Keratinocyte (primary cell): ENCODE measurements at regions not wholly inside any gene's neighbourhood (a gene's known extent, or its start where the extent isn't known, plus 50 kb on each side); places are given as distances from the start of the nearest gene placed in this dataset.

Experiments used
- DNase-seq: peaks from one replicate; pipeline ENCODE4 v3.0.0-alpha.2; 2011; ENCODE audit warnings: low read depth, missing footprints, low spot score
- FAIRE-seq: peaks from 2 replicates; lab custom pipeline; 2011; peaks lifted over from hg19 to GRCh38; lab: Jason Lieb, UNC
- H2AFZ ChIP-seq: 2 replicates; pipeline ENCODE4 v1.6.0; 2012; ENCODE audit warnings: low read length, control low read depth, inconsistent platforms; ENCODE audit not compliant: control insufficient read depth
- H3K27ac ChIP-seq: 2 replicates; pipeline ENCODE4 v1.5.1; 2011; ENCODE audit warnings: low read length; ENCODE audit not compliant: control insufficient read depth, insufficient read depth
- H3K27me3 ChIP-seq: 3 replicates; pipeline ENCODE4 v1.6.0; 2011; ENCODE audit warnings: low read length; ENCODE audit not compliant: control insufficient read depth, insufficient read depth; ENCODE audit errors: extremely low read depth
- H3K36me3 ChIP-seq, 2 experiments: 2 replicates in 1 of 2; 3 replicates in 1 of 2; pipeline ENCODE4 v1.5.1; 2011; ENCODE audit warnings: low read length in 2 of 2, mild to moderate bottlenecking in 1 of 2; ENCODE audit not compliant: control insufficient read depth in 2 of 2, insufficient read depth in 2 of 2; ENCODE audit errors: extremely low read depth in 1 of 2
- H3K4me1 ChIP-seq: 3 replicates; pipeline ENCODE4 v1.5.1; 2011; ENCODE audit warnings: low read length; ENCODE audit not compliant: control insufficient read depth, insufficient read depth; ENCODE audit errors: extremely low read depth
- H3K4me2 ChIP-seq: 3 replicates; pipeline ENCODE4 v1.6.0; 2011; ENCODE audit warnings: low read depth, low read length; ENCODE audit not compliant: control insufficient read depth, insufficient read depth; ENCODE audit errors: extremely low read depth
- H3K4me3 ChIP-seq, 3 experiments: fragments of 200-600 bp in 1 of 3; sonication (generic) in 1 of 3; 2 replicates in 2 of 3; 3 replicates in 1 of 3; pipeline ENCODE4 v1.5.1; 2011 to 2016; ENCODE audit warnings: low read length in 3 of 3, mild to moderate bottlenecking in 3 of 3, control low read depth in 2 of 3, inconsistent platforms in 1 of 3, low read depth in 1 of 3, mixed read lengths in 1 of 3, mixed run types in 1 of 3, moderate library complexity in 1 of 3; ENCODE audit not compliant: control insufficient read depth in 2 of 3, insufficient read depth in 2 of 3; ENCODE audit errors: extremely low read depth in 1 of 3
- H3K79me2 ChIP-seq: 2 replicates; pipeline ENCODE4 v1.6.0; 2012; ENCODE audit warnings: low read length; ENCODE audit not compliant: control insufficient read depth, insufficient read depth
- H3K9ac ChIP-seq: 3 replicates; pipeline ENCODE4 v1.6.0; 2011; ENCODE audit warnings: low read length; ENCODE audit not compliant: control insufficient read depth, insufficient read depth; ENCODE audit errors: extremely low read depth
- H3K9me1 ChIP-seq: 3 replicates; pipeline ENCODE4 v1.6.0; 2011; ENCODE audit warnings: low read length; ENCODE audit not compliant: control insufficient read depth, insufficient read depth; ENCODE audit errors: extremely low read depth
- H3K9me3 ChIP-seq: 2 replicates; pipeline ENCODE4 v1.5.1; 2012; ENCODE audit warnings: low read depth, low read length; ENCODE audit not compliant: control insufficient read depth
- H4K20me1 ChIP-seq: 3 replicates; pipeline ENCODE4 v1.6.0; 2011; ENCODE audit warnings: low read length; ENCODE audit not compliant: control insufficient read depth, insufficient read depth; ENCODE audit errors: extremely low read depth
- CTCF ChIP-seq, 3 experiments: IDR thresholded peaks in 1 of 3; conservative IDR thresholded peaks in 1 of 3; optimal IDR thresholded peaks in 1 of 3; 2 replicates in 2 of 3; 3 replicates in 1 of 3; pipeline versions ENCODE3 to v1.5.1; 2011; ENCODE audit warnings: low read length in 3 of 3, mild to moderate bottlenecking in 3 of 3, moderate library complexity in 2 of 3, control low read depth in 1 of 3, inconsistent platforms in 1 of 3; ENCODE audit not compliant: insufficient read depth in 2 of 3; ENCODE audit errors: extremely low read depth in 1 of 3
- EZH2 ChIP-seq: IDR thresholded peaks from one replicate; pipeline ENCODE4 v1.6.1; 2012; ENCODE audit warnings: inconsistent platforms, mild to moderate bottlenecking, low read length, moderate library complexity
- dilution Hi-C: fragments of 300-500 bp; cut with MboI; formaldehyde crosslinking; loops from one replicate; pipeline ENCODE4 v1.7.0; 2020; ENCODE audit warnings: low sequenced_read_pairs; ENCODE audit not compliant: extremely low pct_ligation_motif_present

GRCh38 chr3:127351775-127352350, 64.0 kb upstream of the PRR20G start:
- FAIRE-seq (no peak), DNase-seq (no peak)
- no peak for TF ChIP-seq CTCF (optimal IDR thresholded peaks at IDR 0.05 in 1 of 3, IDR thresholded peaks at IDR 0.05 in 1 of 3, conservative IDR thresholded peaks at IDR 0.05 in 1 of 3; ENCODE audit: extremely low read depth in 1 of 3, insufficient read depth in 2 of 3, low read length in 3 of 3)
- TF ChIP-seq EZH2 = no peak
- Histone ChIP-seq H3K79me2 (no peaks in the 10 kb centered on the region), H2AFZ (no peak overlapping the region), H3K27ac (no peak overlapping the region), H4K20me1 (no peaks in the 10 kb centered on the region), H3K9ac (no peak overlapping the region), H3K9me3 (peaks cover 4% of the 10 kb centered on the region), H3K9me1 (no peaks in the 10 kb centered on the region), H3K4me3 (no peak overlapping the region), H3K4me2 (no peak overlapping the region), H3K4me1 (no peaks in the 10 kb centered on the region), H3K36me3 (no peaks in the 10 kb centered on the region), H3K27me3 (peaks cover 36% of the 10 kb centered on the region)
- dilution Hi-C loops = no loop called here

- dilution Hi-C loops = no loop called here
- H3K36me3 ChIP-seq = no peaks in the 10 kb centered on the region
These were observed 63.5 kb upstream of the PRR20G start for GRCh38 chr3:127351321-127351720.

More at GRCh38 chr3:127351321-127351720, 63.5 kb upstream of the PRR20G start:
- DNase-seq (no peak), FAIRE-seq (no peak)
- Histone ChIP-seq H3K4me3 (no peak overlapping the region), H4K20me1 (no peaks in the 10 kb centered on the region), H3K9me3 (no peaks in the 10 kb centered on the region), H3K4me2 (no peak overlapping the region), H2AFZ (no peak overlapping the region), H3K4me1 (no peaks in the 10 kb centered on the region), H3K9ac (no peak overlapping the region), H3K9me1 (no peaks in the 10 kb centered on the region), H3K79me2 (no peaks in the 10 kb centered on the region), H3K27ac (no peak overlapping the region), H3K27me3 (peaks cover 36% of the 10 kb centered on the region)
- TF ChIP-seq CTCF (optimal IDR thresholded peaks at IDR 0.05 in 1 of 3, IDR thresholded peaks at IDR 0.05 in 1 of 3, conservative IDR thresholded peaks at IDR 0.05 in 1 of 3; ENCODE audit: extremely low read depth in 1 of 3, insufficient read depth in 2 of 3, low read length in 3 of 3) (no peak), EZH2 (no peak)
